Activated CD4-positive, alpha-beta T cell treated with anti-CD3 and anti-CD28 coated beads, Interleukin-2, amount 50 U/mL, for 48 hours (primary cell): ENCODE measurements at regions not wholly inside any gene's neighbourhood (a gene's known extent, or its start where the extent isn't known, plus 50 kb on each side); places are given as distances from the start of the nearest gene placed in this dataset.

Experiments used
- DNase-seq, 2 experiments: peaks; one replicate each; pipeline ENCODE4 v3.0.0-alpha.2; 2020

GRCh38 chr2:4518596-4518995 lies 815.2 kb downstream of the DCDC2C start:
- no peak for DNase-seq

DNA sequence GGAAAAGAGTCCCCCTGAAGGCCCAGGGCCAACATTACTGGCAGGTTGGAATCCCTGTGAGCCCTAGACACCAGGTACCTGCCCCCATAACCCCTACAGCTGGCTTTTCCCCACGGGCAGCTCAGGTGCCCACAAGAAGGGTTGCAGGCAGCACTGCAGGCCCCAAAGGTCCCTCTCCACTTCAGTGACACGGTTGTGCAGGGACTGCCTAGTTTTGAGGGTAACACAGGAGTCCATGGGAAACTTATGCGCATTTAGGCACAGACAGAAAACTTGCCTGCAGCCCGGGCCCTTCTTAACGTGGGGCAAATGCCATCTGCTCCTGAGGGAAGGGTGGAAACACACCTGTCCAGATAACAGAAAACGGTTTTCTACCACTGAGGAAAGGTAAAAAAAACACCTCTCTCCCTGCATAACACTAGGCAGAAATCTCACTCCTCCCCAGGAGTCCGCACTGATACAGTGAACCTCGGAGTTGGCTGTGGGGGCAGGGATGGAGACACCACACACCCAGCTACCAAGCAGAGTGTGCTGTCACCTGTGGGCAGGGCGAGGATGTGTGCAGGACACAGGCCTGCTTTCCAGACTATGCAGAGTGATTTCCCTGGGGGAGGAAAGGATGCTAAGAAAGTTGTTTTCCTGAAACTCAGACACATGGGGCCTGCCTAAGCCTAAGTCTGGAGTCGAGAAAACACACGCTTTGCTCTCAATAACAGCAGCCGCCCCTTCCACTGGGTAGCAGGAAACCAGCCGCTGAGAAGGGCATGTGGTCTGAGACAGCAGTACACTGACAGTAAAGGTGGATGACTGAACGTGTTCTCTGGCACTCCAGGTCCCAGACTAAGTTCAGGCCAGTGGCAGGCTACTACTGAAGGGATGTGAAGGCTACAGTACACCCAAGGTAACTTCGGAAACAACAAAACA lies 819.4 kb downstream of the DCDC2C start:
- DNase-seq, result no peak

GRCh38 chr2:4527416-4527815 lies 824.0 kb downstream of the DCDC2C start:
- no peak for DNase-seq

GRCh38 chr2:4528246-4528645 lies 824.9 kb downstream of the DCDC2C start:
- no peak for DNase-seq

DNA sequence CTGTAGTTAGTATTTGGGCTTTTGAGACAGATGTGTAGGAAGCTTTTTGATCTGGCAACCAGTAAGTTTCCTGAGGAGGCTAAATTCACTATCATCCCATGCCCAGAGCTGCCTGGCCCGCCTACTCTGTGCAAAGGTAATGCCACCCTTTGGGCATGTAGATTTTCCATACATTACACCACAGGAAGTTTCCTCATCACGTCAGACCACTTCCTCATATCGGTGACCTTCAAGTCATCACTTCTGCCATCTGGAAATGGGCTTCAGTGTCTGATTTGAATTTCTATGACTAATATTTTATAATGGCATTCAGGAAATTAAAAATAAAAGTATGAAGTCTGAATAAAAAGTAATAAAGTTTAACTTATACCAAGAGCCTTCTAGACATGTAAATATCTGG lies 825.4 kb downstream of the DCDC2C start:
- DNase-seq, result no peak

DNA sequence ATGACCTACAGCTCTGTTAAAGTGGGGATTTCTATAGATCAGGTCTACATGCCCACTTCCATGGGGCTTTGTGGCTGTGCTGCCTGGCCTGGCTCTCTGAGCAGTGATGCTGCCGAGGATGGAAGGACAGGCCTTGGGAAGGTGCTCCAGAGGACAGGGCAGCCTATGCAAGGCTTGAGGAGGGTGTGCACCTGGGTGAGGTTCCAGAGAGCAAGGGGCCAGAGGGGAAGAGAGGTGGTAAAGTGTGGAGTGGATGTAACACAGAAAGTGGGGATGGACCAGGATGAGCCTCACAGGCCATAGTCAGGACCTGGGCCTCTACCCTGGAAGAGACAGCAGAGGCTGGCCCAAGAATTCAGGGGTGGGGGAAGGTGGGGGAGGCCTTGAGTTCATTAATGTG lies 826.4 kb downstream of the DCDC2C start:
- no peak for DNase-seq

- DNase-seq, result no peak
Observed at GRCh38 chr2:4530231-4530630, 826.9 kb downstream of the DCDC2C start.

- no peak for DNase-seq
Observed at GRCh38 chr2:4533806-4534205, 830.4 kb downstream of the DCDC2C start.

DNA sequence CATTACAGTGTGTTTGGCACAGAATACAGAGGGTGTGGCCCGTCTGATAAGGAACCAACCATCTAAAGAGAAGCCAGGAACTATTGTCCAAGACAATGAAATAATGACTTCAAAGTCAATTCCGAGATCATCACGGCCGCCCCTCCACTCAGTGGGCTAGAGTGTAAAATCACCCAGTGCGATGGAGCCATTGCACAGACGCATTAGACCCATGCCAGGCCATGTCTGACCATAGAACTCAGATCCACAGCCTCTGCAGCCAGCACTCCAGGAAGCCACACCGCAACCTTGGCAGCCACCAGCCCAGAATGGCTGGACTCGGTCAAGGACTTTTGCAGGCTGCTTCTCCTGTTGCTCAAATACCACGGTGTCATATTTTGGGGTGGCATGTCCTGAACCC lies 835.7 kb downstream of the DCDC2C start:
- no peak for DNase-seq

- DNase-seq, result no peak
Observed at GRCh38 chr2:4549666-4550210, 846.4 kb downstream of the DCDC2C start.

DNA sequence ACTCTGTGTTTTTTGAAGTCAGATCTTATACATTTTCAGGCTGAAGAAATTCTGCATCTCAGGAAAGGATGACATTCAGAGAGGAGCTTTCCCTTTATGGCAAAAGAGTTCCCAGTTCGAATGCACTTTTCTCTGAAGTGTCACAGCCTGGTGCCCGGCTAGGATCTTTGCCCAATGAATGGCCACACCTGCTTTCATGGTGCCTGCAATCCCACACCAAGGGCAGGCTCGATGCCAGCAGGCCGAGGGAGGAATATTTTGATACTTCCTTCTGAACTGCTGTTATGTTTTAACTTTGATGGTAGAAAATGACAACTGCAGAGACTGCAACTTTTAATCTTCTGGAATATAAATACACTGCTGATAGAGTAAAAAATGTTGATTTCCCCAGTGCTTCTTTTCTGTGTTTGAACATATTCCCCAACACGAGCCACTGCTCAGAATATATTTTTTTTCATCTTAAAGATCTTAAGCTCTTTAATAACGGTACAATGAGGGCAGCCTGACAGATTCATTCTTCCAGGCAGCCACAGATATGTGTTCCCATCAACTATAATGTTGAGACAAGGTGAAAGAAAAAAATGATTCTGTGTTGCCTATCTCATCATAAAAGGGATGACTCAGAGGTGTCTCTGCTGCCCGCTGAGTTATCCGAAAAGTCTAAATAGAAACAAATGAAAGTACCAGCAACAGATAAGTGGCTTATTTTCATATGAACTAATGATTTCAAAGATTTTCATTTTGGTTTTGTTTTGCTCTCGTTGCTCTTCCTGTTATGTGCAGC lies 848.5 kb downstream of the DCDC2C start:
- DNase-seq, result no peak

DNA sequence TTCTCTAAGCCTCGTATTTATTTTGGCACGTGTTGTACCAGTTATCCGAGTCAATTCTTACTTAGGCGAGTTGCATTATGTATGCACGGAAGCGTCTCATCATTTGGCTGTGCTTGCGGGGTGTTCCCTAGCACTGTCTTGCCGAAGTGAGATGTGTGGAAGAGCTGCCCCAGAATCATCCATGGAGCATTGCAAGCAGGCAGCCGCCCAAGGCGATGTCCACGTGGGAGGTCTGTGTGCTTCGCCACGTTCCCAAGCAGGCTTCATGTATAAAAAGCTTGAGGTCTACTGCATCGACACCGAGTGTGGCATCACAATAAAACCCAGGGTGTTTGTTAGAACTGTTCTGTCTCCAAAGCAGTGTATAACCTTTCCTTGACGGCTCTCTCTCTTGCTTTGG lies 849.9 kb downstream of the DCDC2C start:
- DNase-seq, result no peak

- DNase-seq, result no peak
Observed at GRCh38 chr2:4556135-4556896, 852.9 kb downstream of the DCDC2C start.

DNA sequence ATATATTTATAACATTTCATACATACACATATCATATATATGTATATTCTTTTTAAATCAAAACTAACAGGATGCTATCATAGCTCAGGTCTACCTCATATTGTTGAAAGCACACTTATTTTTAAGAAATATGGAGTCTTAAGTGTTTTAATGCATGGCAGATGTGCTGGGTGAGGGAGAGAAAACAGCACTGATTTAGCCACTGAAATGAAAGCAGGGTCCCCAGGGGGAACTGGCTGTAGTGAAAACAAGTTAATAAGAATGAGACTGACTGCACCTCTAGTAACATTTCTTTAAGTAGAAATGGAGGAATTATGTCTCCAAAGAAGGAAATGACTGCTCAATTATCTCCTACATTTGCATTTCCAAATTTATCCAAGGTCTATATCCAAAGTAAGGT lies 857.8 kb downstream of the DCDC2C start:
- no peak for DNase-seq

DNA sequence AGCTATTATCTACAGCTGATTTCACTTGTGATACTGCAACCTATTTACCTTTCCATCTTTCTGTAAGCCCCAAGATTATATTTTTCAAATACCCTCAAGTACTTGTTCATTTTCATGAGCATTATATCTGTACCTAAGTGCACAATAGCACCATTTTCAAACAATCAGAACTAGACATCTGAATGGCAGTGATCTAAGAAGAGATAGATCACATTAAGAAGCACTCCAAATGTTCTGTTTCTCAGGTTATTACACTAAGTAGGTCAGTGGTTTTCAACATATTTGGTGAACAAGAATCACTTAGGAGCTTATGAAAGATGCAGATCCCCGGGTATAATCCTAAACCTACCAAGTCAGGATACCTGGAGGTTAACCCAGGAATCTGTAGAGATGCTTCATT lies 872.7 kb downstream of the DCDC2C start:
- no peak for DNase-seq

- DNase-seq, result no peak
Observed at GRCh38 chr2:4579977-4580376, 876.6 kb downstream of the DCDC2C start.

GRCh38 chr2:4585057-4585635 lies 881.8 kb downstream of the DCDC2C start:
- DNase-seq, result no peak

DNA sequence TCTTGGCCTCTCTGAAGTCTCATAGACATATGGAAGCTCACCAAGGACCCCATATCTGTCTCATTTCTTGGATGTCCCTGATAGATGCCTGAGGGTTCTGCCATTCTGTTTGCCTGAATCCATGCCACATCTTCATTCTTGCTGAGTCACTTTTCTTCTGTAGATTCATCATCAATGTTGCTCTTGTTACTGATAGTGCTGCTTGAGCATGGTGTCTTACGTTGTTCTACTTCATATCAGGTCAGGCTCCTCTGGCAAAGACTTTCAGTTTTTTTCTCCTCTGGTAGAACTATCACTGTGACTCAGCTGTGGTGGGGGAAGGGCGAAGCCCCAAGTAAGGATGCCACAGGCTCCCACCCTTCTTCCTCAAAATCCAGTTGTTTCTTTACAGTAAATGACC lies 885.2 kb downstream of the DCDC2C start:
- no peak for DNase-seq

DNA sequence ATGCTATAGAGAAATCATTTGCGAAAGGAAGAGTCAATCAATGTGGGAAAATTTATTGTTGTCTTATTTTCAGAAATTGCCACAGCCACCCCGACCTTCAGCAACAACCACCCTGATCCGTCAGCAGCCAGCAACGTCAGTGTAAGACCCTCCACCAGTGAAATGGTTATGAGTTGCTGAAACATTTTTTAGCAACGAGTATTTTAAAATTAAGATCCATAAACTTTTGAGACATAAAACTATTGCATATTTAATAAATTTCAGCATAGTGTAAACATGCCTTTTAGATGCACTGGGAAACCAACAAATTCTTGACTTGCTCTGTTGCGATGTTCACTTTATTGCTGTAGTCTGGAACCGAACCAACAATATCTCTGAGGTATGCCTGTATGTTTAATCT lies 887.9 kb downstream of the DCDC2C start:
- DNase-seq, result no peak

DNA sequence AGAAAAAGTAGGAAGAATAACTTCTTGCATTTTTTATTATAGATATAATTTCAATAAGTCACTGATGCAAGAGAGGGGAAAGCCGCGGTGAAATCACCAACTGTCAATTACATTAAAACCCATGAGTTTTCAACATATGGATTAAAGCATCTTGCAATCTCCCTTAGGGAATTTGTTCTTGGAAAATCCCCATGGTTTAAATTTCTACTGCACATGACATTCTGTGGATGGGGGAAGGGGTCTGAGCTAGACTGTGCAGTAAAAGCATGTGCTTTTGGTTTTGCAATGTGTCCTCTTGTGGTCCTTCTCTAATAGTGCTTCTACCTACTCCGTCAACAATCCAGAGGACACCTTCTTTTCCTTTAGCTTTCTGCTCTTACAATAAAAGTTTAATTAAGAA lies 894.0 kb downstream of the DCDC2C start:
- no peak for DNase-seq

GRCh38 chr2:4604767-4605166 lies 901.4 kb downstream of the DCDC2C start:
- DNase-seq, result no peak

DNA sequence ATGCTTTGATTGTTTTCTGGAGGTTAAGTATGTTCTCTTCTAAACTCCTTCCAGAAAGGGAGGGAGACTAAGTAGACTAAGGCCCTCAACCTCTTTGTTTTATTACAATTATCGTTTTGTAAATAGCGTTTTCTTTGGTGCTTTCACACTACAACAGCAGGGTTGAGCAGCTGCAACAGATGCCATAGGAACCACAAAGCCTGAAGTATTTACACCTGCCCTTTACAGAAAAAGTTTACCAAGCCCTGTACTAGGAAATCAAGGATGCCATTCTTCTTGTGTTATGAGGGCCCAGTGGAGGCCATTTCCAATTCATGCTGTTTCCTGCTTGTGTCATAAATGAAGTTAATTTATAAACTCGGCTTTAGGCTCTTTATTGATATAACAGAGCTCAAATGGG lies 914.8 kb downstream of the DCDC2C start:
- DNase-seq, result no peak
